Activated CD4-positive, CD25-positive, alpha-beta regulatory T cell treated with anti-CD3 and anti-CD28 coated beads, Interleukin-2, amount 50 U/mL, for 16 hours (primary cell): ENCODE measurements at regions not wholly inside any gene's neighbourhood (a gene's known extent, or its start where the extent isn't known, plus 50 kb on each side); places are given as distances from the start of the nearest gene placed in this dataset.
"Not testable (repeated sequence)": the region's sequence is repeated elsewhere in the genome, so short reads cannot be mapped to it uniquely, and the experiment has no call there.

Experiments used
- DNase-seq: peaks from one replicate; pipeline ENCODE4 v3.0.0-alpha.2; 2020; ENCODE audit warnings: low read depth, low spot score

DNA sequence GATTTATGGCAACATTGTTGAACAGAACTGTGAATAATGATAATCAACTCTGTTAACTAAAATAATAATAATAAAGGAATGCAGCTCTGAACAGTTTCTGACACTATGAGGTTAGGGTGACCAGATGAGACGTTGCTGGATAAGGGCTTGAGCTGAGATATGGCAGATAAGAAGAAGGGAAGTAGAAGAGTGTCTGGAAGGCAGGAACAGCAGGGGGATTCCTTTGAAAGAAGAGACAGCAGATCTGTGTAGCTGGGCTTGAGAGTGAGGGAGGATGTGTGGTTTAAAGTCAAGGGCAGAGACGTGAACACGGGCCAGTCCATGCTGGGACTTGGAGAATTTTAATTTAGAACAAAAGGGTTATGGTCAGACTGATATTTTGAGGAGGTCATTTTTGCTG is 273.1 kb upstream of the SLC14A2 start:
- no peak for DNase-seq

DNA sequence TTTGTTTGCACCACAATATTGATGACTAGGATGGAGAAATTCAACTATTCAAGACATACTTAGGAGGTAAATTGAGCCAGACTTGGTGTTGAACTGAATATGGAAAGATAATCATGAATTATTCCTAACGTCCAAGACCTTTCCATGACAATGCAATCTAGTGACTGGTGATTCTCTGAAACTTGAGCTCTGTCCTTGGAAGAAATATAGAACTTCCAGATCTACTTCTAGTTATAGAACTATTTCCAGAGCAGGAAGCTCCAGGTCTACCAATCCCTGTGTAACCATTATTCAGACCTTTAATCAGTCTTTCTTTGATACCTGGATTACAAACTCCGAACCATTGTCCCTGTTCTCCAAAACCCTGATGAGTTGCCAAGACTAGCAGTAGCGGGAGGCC is 272.6 kb upstream of the SLC14A2 start:
- no peak for DNase-seq

DNA sequence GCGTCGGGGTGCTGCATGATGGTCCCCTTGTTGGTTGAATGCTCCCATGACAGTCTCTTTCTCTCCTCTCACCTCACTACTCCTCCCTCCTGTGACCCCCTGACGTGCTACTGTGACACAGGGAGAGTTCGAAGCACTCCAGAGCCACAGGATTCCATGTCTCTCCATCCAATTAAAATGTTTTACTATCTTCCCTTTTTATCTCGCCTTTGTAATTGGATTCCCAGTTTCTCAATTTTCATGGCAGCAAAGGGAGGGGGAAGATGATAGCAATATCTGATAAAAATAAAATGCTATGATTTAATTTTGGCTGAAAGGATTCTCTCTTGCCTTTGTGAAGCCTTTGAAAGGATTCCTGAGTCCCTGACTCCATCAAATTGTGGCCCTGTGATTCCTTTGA is 271.9 kb upstream of the SLC14A2 start:
- DNase-seq: no peak

DNA sequence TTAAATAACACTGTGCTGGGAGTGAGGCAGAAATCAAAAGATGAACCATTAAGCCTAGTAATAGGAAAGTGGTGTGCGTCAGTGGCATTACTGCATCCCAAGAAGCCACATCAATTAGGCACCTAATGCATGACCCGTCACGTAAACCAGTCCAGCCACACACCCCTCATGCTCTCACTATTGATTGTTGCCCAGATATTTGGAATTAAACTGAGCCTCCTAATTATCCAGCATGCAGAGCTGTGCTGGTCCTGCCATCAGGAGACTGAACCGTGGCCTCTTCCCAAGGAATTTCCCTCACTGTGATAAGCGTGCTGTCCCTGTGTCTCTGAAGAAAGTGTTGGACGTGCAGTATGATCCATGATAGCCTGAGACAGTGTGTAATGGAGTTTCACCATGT is 270.6 kb upstream of the SLC14A2 start:
- DNase-seq: not testable (repeated sequence)

DNA sequence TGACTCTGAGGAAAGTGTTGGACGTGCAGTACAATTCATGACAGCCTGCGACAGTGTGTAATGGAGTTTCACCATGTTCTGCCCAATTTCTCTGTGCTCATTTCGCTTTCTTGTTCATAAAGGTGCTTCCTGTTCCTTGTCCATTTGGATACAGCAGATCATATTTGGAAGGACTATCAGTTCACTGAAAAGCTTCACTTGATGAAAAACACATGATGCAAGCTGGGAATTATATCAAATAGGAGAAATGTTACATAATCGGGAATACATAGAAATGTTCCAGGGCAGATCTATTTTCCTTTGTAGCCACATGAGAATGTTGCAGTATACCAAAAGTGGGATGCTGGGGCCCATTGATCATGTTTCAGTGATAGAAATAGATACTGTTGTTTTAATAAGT is 266.3 kb upstream of the SLC14A2 start:
- DNase-seq: no peak

DNA sequence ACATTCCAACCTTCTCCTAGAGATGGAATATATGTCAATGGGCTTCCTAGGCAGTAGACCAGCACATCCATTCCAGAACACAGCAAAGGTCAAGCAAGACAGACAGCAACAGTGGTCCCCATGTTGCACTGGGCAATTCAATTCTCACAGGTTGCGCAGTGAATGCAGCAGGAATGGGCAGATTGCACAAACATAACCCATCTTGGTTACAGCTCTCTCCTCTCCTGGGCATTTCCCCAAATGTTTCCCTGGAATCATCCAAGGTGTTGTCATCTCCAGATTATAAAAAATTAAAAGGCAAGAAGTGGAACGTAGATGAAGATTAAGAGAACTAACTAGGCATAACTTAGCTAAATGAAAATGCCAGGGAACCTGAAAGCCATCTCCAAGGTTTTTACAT is 265.8 kb upstream of the SLC14A2 start:
- no peak for DNase-seq

DNA sequence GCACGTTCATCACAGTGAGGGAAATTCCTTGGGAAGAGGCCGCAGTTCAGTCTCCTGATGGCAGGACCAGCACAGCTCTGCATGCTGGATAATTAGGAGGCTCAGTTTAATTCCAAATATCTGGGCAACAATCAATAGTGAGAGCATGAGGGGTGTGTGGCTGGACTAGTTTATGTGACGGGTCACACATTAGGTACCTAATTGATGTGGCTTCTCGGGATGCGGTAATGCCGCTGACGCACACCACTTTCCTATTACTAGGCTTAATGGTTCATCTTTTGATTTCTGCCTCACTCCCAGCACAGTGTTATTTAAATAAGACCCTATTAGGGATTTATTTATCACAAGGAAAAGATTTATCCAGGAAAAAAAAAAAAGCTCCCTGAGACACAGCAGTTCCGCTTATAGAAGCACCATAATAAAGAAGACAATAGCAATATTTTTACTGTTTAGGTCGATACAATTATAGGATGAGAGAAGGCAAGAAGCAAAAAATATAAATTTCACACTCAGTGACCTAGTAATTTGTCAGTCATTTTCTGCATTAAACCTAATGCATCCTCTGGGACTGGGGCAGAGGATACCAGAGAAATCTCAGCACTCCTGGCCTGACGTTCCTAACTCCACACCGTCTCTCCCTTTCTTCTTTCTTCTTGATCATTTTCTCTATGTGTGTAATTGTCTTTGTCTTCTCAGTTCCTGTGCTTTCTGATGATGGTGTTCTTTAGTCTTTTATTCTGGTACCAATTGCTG is 264.7 kb upstream of the SLC14A2 start:
- DNase-seq: no peak

DNA sequence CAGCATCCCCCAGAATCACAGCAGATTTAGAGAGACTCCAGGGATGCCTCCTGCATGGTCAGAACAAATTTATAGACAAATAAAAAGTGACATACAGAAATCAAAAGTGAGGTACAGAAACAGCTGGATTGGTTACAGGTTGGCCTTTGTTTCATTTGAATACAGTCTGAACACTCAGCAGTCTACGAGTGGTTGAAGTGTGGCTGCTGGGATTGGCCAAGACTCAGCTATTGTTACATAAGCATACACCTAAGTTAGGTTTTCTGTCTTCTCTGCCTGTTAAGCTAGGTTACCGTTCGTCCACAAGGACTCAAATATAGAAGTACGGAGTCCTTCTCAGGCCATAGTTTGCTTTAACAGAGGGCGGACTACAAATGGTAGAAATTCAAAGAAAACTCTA is 262.4 kb upstream of the SLC14A2 start:
- no peak for DNase-seq

DNA sequence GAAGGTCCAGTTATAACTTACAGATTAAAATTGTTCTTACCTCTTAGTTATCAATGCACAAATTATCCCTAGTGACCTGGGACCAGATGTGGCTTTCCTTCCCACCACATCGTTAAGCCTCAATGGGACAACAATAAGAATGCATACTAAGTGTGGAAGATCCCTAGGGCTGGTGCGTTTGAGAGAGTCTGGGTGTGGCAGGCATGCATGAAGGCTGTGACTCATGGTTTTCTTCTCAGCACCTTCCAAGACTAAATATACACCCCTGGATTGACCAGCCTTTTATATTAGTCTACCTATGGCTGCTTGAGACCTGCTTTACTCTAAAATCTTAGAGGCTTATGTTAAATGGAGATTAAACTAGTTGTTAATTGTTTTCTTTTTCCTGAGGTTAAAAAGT is 261.7 kb upstream of the SLC14A2 start:
- no peak for DNase-seq

DNA sequence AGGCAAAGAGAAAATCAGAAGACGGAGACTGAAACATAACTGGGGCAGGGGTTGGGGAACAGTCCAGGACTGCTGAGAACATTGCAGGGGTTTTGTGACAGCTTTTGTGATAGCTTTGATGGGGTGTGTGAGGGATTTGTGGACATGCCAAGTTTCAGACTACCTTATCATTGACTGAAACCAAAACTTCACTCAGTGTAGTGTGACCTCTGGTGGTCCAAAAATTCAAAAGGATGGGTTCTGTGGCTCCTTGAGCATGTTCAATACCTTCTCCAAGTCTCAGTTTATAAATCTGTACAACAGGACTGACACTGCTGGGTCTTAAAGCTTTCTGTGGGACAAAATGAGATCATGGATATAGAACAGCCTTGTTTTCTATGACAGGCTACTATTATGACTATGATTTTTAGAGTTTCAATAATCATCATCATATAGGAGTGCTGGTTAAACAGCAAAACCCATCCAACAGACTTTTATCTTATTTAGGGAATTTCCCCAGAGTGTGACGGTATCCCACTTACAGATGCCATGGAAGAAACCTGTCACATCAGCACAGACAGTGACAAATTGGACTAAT is 259.2 kb upstream of the SLC14A2 start:
- DNase-seq: no peak

DNA sequence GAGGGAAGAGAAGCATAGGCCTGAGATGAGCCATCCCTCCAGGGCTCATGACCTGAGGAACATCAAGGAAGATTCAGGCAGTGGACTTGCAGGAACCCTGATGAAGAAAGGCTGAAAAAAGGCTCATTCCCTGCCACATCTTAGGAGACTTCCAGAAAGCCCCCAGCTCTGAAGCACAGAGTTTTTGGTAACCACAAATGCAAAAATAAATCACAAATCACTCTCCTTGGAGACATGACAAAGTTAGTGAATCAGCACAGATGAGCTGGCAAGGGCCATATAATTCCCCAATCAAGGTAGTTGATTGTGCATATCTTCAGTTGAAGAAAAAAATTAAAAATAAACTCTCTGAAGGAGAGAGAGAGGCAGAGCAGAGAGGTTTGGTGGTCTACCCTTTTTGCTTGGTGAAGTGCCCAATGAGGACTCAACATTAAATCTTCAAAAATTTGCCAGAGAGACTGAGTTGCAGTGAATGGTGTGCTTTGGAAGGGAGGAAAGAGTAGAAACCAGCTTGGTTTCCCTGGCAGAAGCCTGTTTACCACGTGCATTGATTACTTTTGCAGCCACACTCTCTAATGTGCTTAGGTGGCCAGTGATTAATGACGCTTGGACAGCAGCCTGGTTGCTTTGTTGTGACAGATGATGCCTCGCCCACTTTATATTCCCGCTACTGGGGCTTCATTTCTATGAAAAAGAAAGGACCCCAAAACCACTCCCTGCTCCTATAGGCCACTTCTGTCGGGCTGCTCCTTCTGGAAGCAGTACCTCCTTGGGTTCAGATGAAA is 257.4 kb upstream of the SLC14A2 start:
- DNase-seq: no peak

DNA sequence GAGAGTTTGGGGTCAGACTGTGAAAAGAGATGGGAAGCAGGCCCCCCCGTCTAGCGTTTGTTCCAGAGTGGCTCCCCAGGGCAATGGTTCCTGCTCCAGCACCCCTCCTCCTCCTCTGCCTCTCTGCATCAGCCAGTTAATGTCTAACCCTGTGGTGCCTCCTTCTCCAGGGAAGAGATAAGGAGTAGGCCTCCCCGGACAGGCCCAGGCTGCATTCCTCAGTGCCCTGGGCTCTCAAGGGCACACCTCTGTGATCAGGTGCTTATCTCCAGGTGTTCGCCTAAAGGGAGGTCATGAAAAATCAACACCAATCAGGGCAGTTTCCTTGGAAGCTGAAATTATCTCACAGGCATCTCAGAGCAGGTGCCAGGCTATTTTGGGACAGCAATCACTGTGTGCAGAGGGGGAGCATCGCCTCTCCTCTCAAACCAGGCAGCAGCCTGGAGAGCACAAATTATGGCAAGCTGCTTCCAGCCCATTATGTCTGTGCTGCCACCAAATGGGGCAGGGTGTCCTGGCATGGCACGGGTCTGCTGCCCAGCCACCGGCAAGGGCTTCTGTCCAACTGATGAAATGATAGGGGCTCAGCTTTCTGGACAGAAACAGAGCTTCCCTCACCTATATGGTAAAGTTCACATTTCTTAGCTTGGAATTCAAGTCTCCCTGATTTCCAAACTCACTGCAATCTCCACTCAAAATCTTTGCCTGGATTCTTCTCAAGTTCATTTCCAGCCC is 255.8 kb upstream of the SLC14A2 start:
- no peak for DNase-seq

DNA sequence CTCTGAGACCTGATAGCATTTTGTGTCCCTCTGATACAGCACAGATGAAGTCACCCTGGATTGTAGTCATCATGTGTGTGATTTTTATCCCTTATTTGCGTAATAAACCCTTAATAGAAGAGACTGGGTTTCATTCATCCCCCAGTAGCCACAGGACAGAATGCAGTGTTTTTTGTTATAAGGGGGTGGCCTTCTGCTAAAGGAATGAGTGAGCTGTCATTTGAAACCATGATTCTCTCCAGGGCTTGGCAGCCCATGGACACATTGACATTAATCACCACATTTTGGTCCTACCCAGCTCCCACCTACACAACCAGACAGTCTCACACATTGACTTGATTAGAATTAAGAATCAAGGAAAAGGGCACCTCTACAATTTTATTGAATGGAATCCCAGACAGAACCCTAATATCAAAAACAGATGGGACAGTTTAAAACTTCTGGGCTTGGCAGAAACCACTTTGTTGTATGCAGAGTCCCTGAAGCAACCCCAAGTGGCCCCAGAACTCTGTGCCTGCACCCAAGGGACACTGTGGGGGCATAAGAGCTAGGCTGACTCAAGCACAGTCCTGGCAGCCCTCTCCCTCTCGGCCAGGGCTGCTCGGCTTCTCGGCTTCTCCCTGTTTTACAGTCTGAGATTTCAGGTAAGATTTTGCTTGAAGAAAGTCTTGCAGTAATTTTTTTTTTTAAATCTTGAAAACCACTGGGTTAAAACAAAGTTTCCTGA is 254.0 kb upstream of the SLC14A2 start:
- DNase-seq: no peak

DNA sequence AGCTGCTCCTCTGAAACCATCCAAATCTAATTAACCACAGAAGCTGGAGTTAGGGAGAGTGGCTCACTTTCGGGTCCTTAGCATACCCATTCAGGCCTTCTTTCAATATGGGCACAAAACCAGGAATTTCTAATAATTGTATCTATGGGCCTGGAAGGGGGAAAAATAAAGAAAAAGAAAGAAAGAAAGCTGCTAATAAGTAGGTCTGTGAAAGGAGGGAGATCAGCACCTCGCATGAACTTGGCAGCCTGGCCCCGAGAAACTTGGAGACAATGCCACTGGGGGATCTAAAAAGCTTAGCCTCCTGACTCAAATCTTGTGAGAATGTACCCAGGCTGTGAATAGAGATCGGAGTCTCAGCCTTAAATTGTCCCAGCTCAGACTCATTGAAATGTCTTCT is 252.1 kb upstream of the SLC14A2 start:
- DNase-seq: no peak

DNA sequence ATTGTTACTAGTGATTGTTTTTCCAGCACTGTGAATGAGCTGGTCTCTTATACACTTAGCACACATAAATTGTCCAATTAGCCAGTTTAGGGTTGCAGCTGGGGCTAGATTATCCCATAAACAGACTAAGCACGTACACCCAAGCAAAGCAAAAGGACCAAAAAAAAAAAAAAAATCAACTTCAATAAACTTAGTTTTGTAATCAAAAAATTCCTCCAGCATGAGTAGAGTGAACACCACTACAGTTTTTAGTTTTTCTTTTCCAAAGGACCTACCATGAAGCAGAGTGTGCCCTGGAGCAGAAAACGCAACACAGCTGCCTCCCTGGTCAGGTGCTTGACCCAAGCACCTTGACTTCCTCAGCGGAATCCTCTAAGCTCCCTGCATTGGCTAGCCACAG is 249.4 kb upstream of the SLC14A2 start:
- no peak for DNase-seq

DNA sequence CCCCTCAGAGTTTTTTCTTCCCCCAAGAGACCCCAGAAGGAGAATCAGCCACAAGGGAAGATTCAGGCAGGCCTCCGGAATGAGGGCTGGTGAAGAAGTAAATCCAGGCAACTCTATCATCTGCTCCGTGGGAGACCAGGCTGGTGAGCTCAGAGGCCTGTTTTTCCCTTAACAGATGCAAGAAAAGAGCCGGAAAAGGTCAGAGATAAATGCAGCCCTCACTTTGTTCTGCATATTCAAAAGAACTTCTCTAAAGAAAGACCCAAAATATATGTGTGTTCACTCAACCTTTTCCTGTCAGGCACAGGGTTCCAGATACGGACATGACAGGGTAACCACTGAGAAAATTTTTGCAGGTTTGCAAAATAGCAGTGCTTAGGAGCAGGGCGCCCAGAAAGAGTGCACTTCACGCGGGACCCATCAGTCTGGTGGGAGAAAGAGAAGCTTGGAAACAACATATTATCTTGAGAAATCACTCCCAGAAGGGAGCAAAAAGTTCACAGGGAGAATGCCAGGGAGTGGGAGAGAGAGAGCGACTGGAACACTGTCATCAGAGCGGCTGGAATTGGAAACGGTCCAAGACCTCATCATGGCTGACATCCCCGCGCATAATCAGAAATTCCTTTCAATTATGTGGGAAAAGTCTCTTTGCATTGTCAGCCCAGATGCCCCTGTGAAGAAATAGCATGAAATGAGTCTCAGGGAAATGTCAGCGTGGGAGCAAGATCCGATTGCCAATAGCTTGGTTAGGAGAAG is 244.8 kb upstream of the SLC14A2 start:
- no peak for DNase-seq

DNA sequence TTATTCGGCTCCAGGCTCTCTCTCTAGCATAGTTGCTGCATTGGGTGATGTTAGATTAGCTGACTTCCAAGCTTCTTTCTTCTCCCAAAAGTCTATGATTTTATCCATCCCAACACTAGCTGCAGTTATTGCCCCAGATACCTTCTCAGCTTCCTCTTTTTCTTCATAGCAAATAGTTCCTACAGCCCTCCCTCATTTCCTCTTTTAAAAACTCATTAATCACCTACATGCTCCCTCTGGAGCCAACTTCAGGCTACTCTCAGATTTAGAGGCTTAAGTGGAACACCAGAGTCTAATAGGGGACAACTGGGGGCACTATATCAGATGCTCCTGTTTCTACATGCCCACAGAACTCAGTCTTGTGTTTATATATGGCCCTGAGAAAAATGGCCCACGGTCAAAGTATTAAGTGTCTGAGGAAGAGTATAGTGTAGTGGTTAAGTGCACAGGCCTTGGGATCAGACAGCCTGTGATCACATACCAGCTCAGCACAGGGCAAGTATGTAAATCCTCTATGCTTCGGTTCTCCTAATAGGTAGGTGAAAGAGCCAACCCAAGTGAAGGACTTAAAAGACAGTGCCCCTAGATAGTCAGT is 241.9 kb upstream of the SLC14A2 start:
- DNase-seq: no peak

DNA sequence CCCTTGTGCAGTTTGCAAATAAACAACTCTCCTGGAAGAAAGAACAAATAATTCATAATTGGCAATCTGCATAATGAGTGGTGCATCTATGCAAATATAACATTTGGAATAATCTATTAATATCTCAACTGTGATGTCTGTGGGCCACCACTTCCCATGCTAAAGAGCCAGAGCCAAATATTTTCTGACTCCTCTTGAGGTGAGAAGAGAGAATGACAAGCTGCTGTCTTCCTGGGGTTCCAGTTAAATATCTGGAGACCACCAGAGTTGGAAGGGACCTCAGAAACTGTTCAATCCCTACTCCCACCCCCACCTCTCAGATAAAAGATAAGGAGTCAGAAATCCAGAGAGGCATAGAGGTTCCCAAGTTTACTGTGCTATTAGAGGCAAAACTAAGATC is 241.0 kb upstream of the SLC14A2 start:
- no peak for DNase-seq

DNA sequence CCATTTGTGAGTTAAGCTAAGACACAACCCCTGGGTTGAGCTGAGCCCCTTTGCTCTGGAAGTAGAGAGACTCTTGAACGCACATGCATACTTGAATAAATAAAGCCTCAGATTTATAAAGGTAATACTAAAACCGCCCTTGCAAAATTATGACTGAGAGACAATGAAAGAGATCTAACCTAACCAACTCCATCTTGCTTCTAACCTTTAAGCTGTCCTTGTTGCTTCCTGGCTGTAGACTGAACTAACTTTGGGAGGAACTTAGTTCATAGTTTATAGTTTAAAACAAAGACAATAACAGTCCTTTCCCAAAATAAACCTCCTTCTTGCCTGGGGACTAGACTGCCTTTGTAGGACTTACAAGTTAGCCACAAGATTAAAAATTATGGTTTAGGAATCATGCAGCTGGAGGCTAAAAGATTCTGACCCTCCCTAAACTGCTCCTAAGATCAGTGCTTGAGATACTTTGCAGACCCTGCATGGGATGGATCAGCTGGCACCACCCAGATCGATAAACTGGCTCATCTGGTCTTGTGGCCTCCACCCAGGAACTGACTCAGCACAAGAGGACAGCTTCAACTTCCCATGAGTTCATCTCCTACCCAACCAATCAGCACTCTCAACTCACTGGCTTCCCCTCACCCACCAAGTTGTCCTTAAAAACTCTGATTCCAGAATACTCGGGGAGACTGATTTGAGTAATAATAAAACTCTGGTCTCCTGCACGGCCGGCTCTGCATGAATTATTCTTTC is 240.2 kb upstream of the SLC14A2 start:
- no peak for DNase-seq

DNA sequence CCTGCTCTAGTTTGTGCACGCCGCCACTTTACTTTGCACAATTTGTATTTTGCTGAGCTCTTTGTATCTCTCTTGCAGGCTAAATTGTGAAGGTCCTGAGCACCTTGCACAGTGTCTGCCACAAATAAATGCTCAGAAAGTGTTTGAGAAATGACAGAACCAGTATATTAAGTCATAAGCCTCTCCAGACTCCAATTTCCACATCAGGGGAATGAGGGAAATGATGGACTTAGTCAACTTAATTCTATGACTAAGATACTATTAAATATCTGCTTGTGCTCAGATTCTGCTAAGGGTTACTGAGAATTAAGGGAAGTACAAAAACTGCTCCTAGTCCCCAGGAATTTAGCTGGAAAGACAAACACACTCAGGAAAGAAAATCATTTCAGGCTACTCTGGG is 239.1 kb upstream of the SLC14A2 start:
- DNase-seq: no peak
